ENCODE measurements at regions not wholly inside any gene's neighbourhood (a gene's known extent, or its start where the extent isn't known, plus 50 kb on each side); places are given as distances from the start of the nearest gene placed in this dataset.

- TF ChIP-seq CTCF (IDR thresholded peaks at IDR 0.05 in 8 of 11, conservative IDR thresholded peaks at IDR 0.05 in 3 of 11) = no peak
- TF ChIP-seq POLR2A (IDR thresholded peaks at IDR 0.05) = no peak
These were observed 50.5 kb upstream of the PRSS58 start for GRCh38 chr7:142308326-142308725.

Measured in spleen (tissue), 7 donors.